HepG2 (cell line): ENCODE measurements at regions not wholly inside any gene's neighbourhood (a gene's known extent, or its start where the extent isn't known, plus 50 kb on each side); places are given as distances from the start of the nearest gene placed in this dataset.

ENCODE experiments used
- ATAC-seq: fragments of 200-7000 bp; cut with Tn5 transposase; 3 replicates; pipeline ENCODE4 v1.9.1; 2020; ENCODE audit warnings: mild to moderate bottlenecking, moderate library complexity
- BruUV-seq: library from RNA; stranded (reverse); fragments of 400-500 nt; replicated peaks from 2 replicates; lab custom pipeline; 2021; lab: Mats Ljungman, UMichigan
- CTCF ChIA-PET: fragments of 300-600 bp; formaldehyde crosslinking; extraction: SDS; loops from one replicate; lab custom pipeline; 2021; ENCODE audit warnings: low total read pairs, inconsistent platforms, low intra/inter-chr PET ratio; lab: Yijun Ruan, JAX
- POLR2A ChIA-PET: fragments of 350-600 bp; sonication (Branson Sonifier 250); formaldehyde crosslinking; loops from one replicate; lab custom pipeline; 2020; ENCODE audit warnings: antibody characterized with exemption, inconsistent platforms; lab: Yijun Ruan, JAX
- DNase-seq: peaks from one replicate; pipeline ENCODE4 v3.0.0-alpha.2; 2015; ENCODE audit warnings: low spot score
- FAIRE-seq: peaks from 3 replicates; lab custom pipeline; 2011; peaks lifted over from hg19 to GRCh38; lab: Jason Lieb, UNC
- H2AFZ ChIP-seq: one replicate; pipeline ENCODE4 v1.6.1; 2011; ENCODE audit warnings: low read length, inconsistent platforms
- H3K27ac ChIP-seq: fragments of 300-600 bp; 3 replicates; pipeline ENCODE4 v1.8.0; 2011; ENCODE audit warnings: mixed run types, mild to moderate bottlenecking, mixed read lengths, low read length, inconsistent platforms; ENCODE audit not compliant: insufficient read depth; ENCODE audit errors: extremely low read length
- H3K27me3 ChIP-seq, 2 experiments: fragments of 200-600 bp in 1 of 2; 2 replicates in 1 of 2; 3 replicates in 1 of 2; pipeline versions ENCODE4 v1.6.0 to v1.8.0; 2011; ENCODE audit warnings: low read length in 2 of 2, mild to moderate bottlenecking in 2 of 2, moderate library complexity in 2 of 2, inconsistent platforms in 1 of 2; ENCODE audit not compliant: insufficient read depth in 2 of 2, control insufficient read depth in 1 of 2
- H3K36me3 ChIP-seq, 2 experiments: fragments of 200-600 bp in 1 of 2; replicated peaks in 1 of 2; 2 replicates in 1 of 2; 3 replicates in 1 of 2; pipeline versions ENCODE4 v1.5.1 to v1.8.0; 2011; ENCODE audit warnings: low read length in 2 of 2, inconsistent platforms in 1 of 2; ENCODE audit not compliant: insufficient read depth in 2 of 2, control insufficient read depth in 1 of 2
- H3K4me1 ChIP-seq: 2 replicates; pipeline ENCODE4 v1.5.1; 2012; ENCODE audit warnings: low read length, inconsistent platforms; ENCODE audit not compliant: insufficient read depth
- H3K4me2 ChIP-seq: 2 replicates; pipeline ENCODE4 v1.6.0; 2011; ENCODE audit warnings: low read depth, low read length, inconsistent platforms
- H3K4me3 ChIP-seq, 3 experiments: fragments of 200-600 bp in 1 of 3; sonication (generic), shearing (Covaris generic) in 1 of 3; replicated peaks in 1 of 3; 2 replicates each; pipeline ENCODE4 v1.5.1; 2011 to 2016; ENCODE audit warnings: low read length in 3 of 3, inconsistent platforms in 2 of 3, low read depth in 2 of 3, mild to moderate bottlenecking in 2 of 3, control low read depth in 1 of 3, mixed read lengths in 1 of 3; ENCODE audit not compliant: insufficient read depth in 1 of 3
- H3K79me2 ChIP-seq: one replicate; pipeline ENCODE4 v1.6.1; 2011; ENCODE audit warnings: low read length, inconsistent platforms; ENCODE audit not compliant: insufficient read depth
- H3K9ac ChIP-seq: 2 replicates; pipeline ENCODE4 v1.6.0; 2011; ENCODE audit warnings: mild to moderate bottlenecking, low read depth, low read length, inconsistent platforms; ENCODE audit not compliant: insufficient read depth
- H3K9me3 ChIP-seq: 2 replicates; pipeline ENCODE4 v1.5.1; 2012; ENCODE audit warnings: mild to moderate bottlenecking, low read length
- H4K20me1 ChIP-seq: 2 replicates; pipeline ENCODE4 v1.6.0; 2011; ENCODE audit warnings: inconsistent platforms, mild to moderate bottlenecking, low read length, moderate library complexity; ENCODE audit not compliant: insufficient read depth
- ATF6 ChIP-seq: sonication (generic); formaldehyde crosslinking; conservative IDR thresholded peaks from 2 replicates; pipeline ENCODE4 v1.4.0; 2020; ENCODE audit warnings: missing genetic modification reagents
- ETS1 ChIP-seq: sonication (generic); formaldehyde crosslinking; IDR thresholded peaks from 2 replicates; pipeline ENCODE4 v1.4.0; 2020; ENCODE audit warnings: missing genetic modification reagents
- HMGA1 ChIP-seq: sonication (generic); formaldehyde crosslinking; conservative IDR thresholded peaks from 2 replicates; pipeline ENCODE4 v1.4.0; 2020; ENCODE audit warnings: missing genetic modification reagents
- KMT2A ChIP-seq: sonication (generic); formaldehyde crosslinking; IDR thresholded peaks from 2 replicates; pipeline ENCODE4 v1.4.0; 2020; ENCODE audit warnings: missing genetic modification reagents
- MAFF ChIP-seq: IDR thresholded peaks from 2 replicates; pipeline ENCODE4 v1.6.1; 2011; ENCODE audit warnings: low read depth, low read length, improper control_type of control experiment
- MAFK ChIP-seq, 2 experiments: IDR thresholded peaks in 1 of 2; conservative IDR thresholded peaks in 1 of 2; 2 replicates each; pipeline ENCODE4 v1.6.1; 2011; ENCODE audit warnings: improper control_type of control experiment in 2 of 2, low read length in 2 of 2
- MLX ChIP-seq: IDR thresholded peaks from 2 replicates; pipeline ENCODE4 v1.6.1; 2016
- NFKB2 ChIP-seq: sonication (generic); formaldehyde crosslinking; IDR thresholded peaks from 2 replicates; pipeline ENCODE4 v1.4.0; 2020; ENCODE audit warnings: missing genetic modification reagents, borderline replicate concordance
- POLR2AphosphoS2 ChIP-seq: IDR thresholded peaks from 2 replicates; pipeline ENCODE4 v1.6.1; 2011; ENCODE audit warnings: low read depth, low read length, improper control_type of control experiment
- ZNF549 ChIP-seq: sonication (generic); formaldehyde crosslinking; IDR thresholded peaks from 2 replicates; pipeline ENCODE4 v1.5.0; 2020; ENCODE audit warnings: missing genetic modification reagents
- ZNF792 ChIP-seq: IDR thresholded peaks from 2 replicates; pipeline ENCODE4 v1.6.1; 2016
- WGBS: methylation state at CpG from one replicate; pipeline ENCODE4 v1.1.6; 2017; ENCODE audit warnings: low lambda C conversion rate; 5-methylcytosine and 5-hydroxymethylcytosine counted together
- in situ Hi-C: cut with HindIII; loops from 2 replicates; pipeline ENCODE4 v1.10.0; 2017; ENCODE audit warnings: low pct_unique_long_range_greater_than_20kb; ENCODE audit not compliant: extremely low pct_ligation_motif_present
- intact Hi-C: fragments of 100-400 bp; cut with micrococcal nuclease; formaldehyde crosslinking; loops from one replicate; pipeline ENCODE4 v1.10.0; 2022; ENCODE audit not compliant: unreplicated experiment

- Histone ChIP-seq H3K9me3 (no peaks in the 10 kb centered on the region), H3K9ac (no peak overlapping the region), H3K27me3 (peaks cover 0 to 22% of the 10 kb centered on the region in 2 experiments; a peak in 3 of 5 replicates), H4K20me1 (no peaks in the 10 kb centered on the region), H3K27ac (no peak overlapping the region), H3K4me2 (no peak overlapping the region), H3K4me3 (no peak overlapping the region), H3K4me1 (no peaks in the 10 kb centered on the region), H3K79me2 (no peaks in the 10 kb centered on the region), H2AFZ (no peak overlapping the region), H3K36me3 (no peaks in the 10 kb centered on the region)
- DNase-seq (no peak), ATAC-seq (no peak), FAIRE-seq (no peak)
- TF ChIP-seq KMT2A (CRISPR knock-in tag) (no peak), ATF6 (no peak)
- ChIA-PET POLR2A (no interaction called here), CTCF (no interaction called here)
- WGBS: 27% methylated on average over 1 of the region's 1 CpG
- BruUV-seq: no TSS peak
- intact Hi-C loops (no loop called here), in situ Hi-C loops (no loop called here)
Observed at GRCh38 chr3:66149269-66149668, 71.5 kb upstream of the SLC25A26 start.

GRCh38 chr3:66145408-66145733 lies 75.4 kb upstream of the SLC25A26 start:
- POLR2A ChIA-PET: no interaction called here
- no peak overlapping the region for H3K4me2 ChIP-seq

More at GRCh38 chr3:66145408-66145733, 75.4 kb upstream of the SLC25A26 start:
- no peak overlapping the region for H3K27ac ChIP-seq
- H2AFZ ChIP-seq: no peak overlapping the region
- H3K36me3 ChIP-seq: no peaks in the 10 kb centered on the region
- no peak overlapping the region for H3K9ac ChIP-seq
- BruUV-seq: no TSS peak
- TF ChIP-seq NFKB2 (CRISPR knock-in tag): no peak
- TF ChIP-seq ETS1 (CRISPR knock-in tag): no peak
- peak; percentile 71 to 87 for TF ChIP-seq MAFK (conservative IDR thresholded peaks at IDR 0.05 in 1 of 2, IDR thresholded peaks at IDR 0.05 in 1 of 2; ENCODE audit: low read length in 2 of 2)
- no peak for TF ChIP-seq ZNF549 (CRISPR knock-in tag)
- peak; percentile 80 for TF ChIP-seq MAFF
- no peak for TF ChIP-seq ZNF792 (CRISPR knock-in tag)
- TF ChIP-seq HMGA1 (CRISPR knock-in tag): no peak
- TF ChIP-seq POLR2AphosphoS2: no peak
- TF ChIP-seq MLX (CRISPR knock-in tag): no peak
- CTCF ChIA-PET: no interaction called here
- no peak for DNase-seq
- no peak for FAIRE-seq
- H3K27me3 ChIP-seq: peaks cover 0 to 2% of the 10 kb centered on the region in 2 experiments; a peak in 1 of 5 replicates
- intact Hi-C loops: no loop called here
- no peak overlapping the region for H3K4me3 ChIP-seq
- no peaks in the 10 kb centered on the region for H4K20me1 ChIP-seq
- in situ Hi-C loops: no loop called here
- no peak for ATAC-seq
- no peaks in the 10 kb centered on the region for H3K4me1 ChIP-seq
- no peaks in the 10 kb centered on the region for H3K79me2 ChIP-seq
- no peaks in the 10 kb centered on the region for H3K9me3 ChIP-seq
